DND-41 (cell line): ENCODE measurements at regions not wholly inside any gene's neighbourhood (a gene's known extent, or its start where the extent isn't known, plus 50 kb on each side); places are given as distances from the start of the nearest gene placed in this dataset.

ENCODE experiments used
- ATAC-seq: fragments of 200-7000 bp; cut with Tn5 transposase; 3 replicates; pipeline ENCODE4 v1.9.1; 2021; ENCODE audit warnings: low read depth; ENCODE audit not compliant: insufficient read depth
- DNase-seq: peaks from one replicate; pipeline ENCODE4 v3.0.0-alpha.2; 2020
- H2AFZ ChIP-seq: 2 replicates; pipeline ENCODE4 v1.6.0; 2012; ENCODE audit warnings: low read depth, low read length
- H3K27ac ChIP-seq: 2 replicates; pipeline ENCODE4 v1.5.1; 2012; ENCODE audit warnings: low read length, inconsistent platforms
- H3K27me3 ChIP-seq: fragments of 200-600 bp; sonication (generic); 2 replicates; pipeline ENCODE4 v1.6.0; 2012; ENCODE audit warnings: low read length, mild to moderate bottlenecking, inconsistent platforms; ENCODE audit not compliant: insufficient read depth, poor library complexity
- H3K36me3 ChIP-seq: 2 replicates; pipeline ENCODE4 v1.5.1; 2012; ENCODE audit warnings: low read length, inconsistent platforms; ENCODE audit not compliant: insufficient read depth
- H3K4me1 ChIP-seq: 2 replicates; pipeline ENCODE4 v1.5.1; 2012; ENCODE audit warnings: mild to moderate bottlenecking, low read length; ENCODE audit not compliant: insufficient read depth
- H3K4me2 ChIP-seq: 2 replicates; pipeline ENCODE4 v1.6.0; 2012; ENCODE audit warnings: mild to moderate bottlenecking, moderate library complexity, low read length, inconsistent platforms; ENCODE audit not compliant: insufficient read depth
- H3K4me3 ChIP-seq, 2 experiments: fragments of 200-600 bp in 1 of 2; shearing (Covaris generic) in 1 of 2; 2 replicates each; pipeline ENCODE4 v1.5.1; 2012 to 2016; ENCODE audit warnings: inconsistent platforms in 2 of 2, low read length in 2 of 2, mild to moderate bottlenecking in 2 of 2, low read depth in 1 of 2, moderate library complexity in 1 of 2
- H3K79me2 ChIP-seq: 2 replicates; pipeline ENCODE4 v1.6.0; 2012; ENCODE audit warnings: low read length, inconsistent platforms; ENCODE audit not compliant: insufficient read depth
- H3K9ac ChIP-seq: 2 replicates; pipeline ENCODE4 v1.6.0; 2012; ENCODE audit warnings: low read depth, mild to moderate bottlenecking, inconsistent platforms, low read length, moderate library complexity
- H3K9me3 ChIP-seq: 2 replicates; pipeline ENCODE4 v1.5.1; 2012; ENCODE audit warnings: low read length, moderate library complexity, mild to moderate bottlenecking, inconsistent platforms; ENCODE audit not compliant: insufficient read depth, severe bottlenecking
- H4K20me1 ChIP-seq: 2 replicates; pipeline ENCODE4 v1.6.0; 2012; ENCODE audit warnings: low read length; ENCODE audit not compliant: insufficient read depth
- CTCF ChIP-seq: IDR thresholded peaks from 2 replicates; pipeline ENCODE4 v1.5.1; 2012; ENCODE audit warnings: borderline replicate concordance, low read length, moderate library complexity, mild to moderate bottlenecking; ENCODE audit not compliant: poor library complexity, severe bottlenecking; ENCODE audit errors: extremely low read depth
- EZH2 ChIP-seq: IDR thresholded peaks from 3 replicates; pipeline ENCODE4 v1.6.1; 2012; ENCODE audit warnings: borderline replicate concordance, low read depth, mild to moderate bottlenecking, moderate library complexity, low read length, inconsistent platforms; ENCODE audit not compliant: severe bottlenecking

GRCh38 chr12:38998887-38999482 lies 93.6 kb upstream of the CPNE8 start:
- Histone ChIP-seq H2AFZ (no peak overlapping the region), H3K9ac (no peak overlapping the region), H3K4me3 (no peak overlapping the region), H4K20me1 (no peaks in the 10 kb centered on the region), H3K79me2 (no peaks in the 10 kb centered on the region), H3K4me1 (no peaks in the 10 kb centered on the region), H3K36me3 (no peaks in the 10 kb centered on the region), H3K9me3 (no peaks in the 10 kb centered on the region), H3K27me3 (no peaks in the 10 kb centered on the region), H3K27ac (no peak overlapping the region), H3K4me2 (no peak overlapping the region)
- TF ChIP-seq CTCF = no peak
- TF ChIP-seq EZH2 = no peak
- ATAC-seq (no peak), DNase-seq (no peak)

GRCh38 chr12:38995249-38995648 lies 89.9 kb upstream of the CPNE8 start:
- no peak overlapping the region for H2AFZ ChIP-seq
- H3K36me3 ChIP-seq = no peaks in the 10 kb centered on the region
- H3K79me2 ChIP-seq = no peaks in the 10 kb centered on the region
- no peak overlapping the region for H3K4me2 ChIP-seq
- DNase-seq (no peak), ATAC-seq (no peak)
- TF ChIP-seq CTCF = no peak
- no peak for TF ChIP-seq EZH2
- H3K9ac ChIP-seq = no peak overlapping the region
- no peaks in the 10 kb centered on the region for H4K20me1 ChIP-seq
- no peaks in the 10 kb centered on the region for H3K9me3 ChIP-seq
- no peaks in the 10 kb centered on the region for H3K27me3 ChIP-seq
- no peak overlapping the region for H3K4me3 ChIP-seq
- H3K4me1 ChIP-seq = no peaks in the 10 kb centered on the region
- no peak overlapping the region for H3K27ac ChIP-seq

GRCh38 chr12:38985961-38986360 lies 80.6 kb upstream of the CPNE8 start:
- no peaks in the 10 kb centered on the region for H3K4me1 ChIP-seq
- no peak overlapping the region for H3K27ac ChIP-seq
- no peaks in the 10 kb centered on the region for H3K9me3 ChIP-seq
- no peak overlapping the region for H2AFZ ChIP-seq
- ATAC-seq = no peak
- H3K9ac ChIP-seq = no peak overlapping the region
- no peaks in the 10 kb centered on the region for H3K36me3 ChIP-seq
- H3K79me2 ChIP-seq = no peaks in the 10 kb centered on the region
- no peak overlapping the region for H3K4me3 ChIP-seq
- no peaks in the 10 kb centered on the region for H3K27me3 ChIP-seq
- no peak for DNase-seq
- TF ChIP-seq CTCF (no peak), EZH2 (no peak)
- no peaks in the 10 kb centered on the region for H4K20me1 ChIP-seq
- H3K4me2 ChIP-seq = no peak overlapping the region

- Histone ChIP-seq H3K4me1 (no peaks in the 10 kb centered on the region), H2AFZ (no peak overlapping the region), H3K4me2 (no peak overlapping the region), H3K9me3 (no peaks in the 10 kb centered on the region), H3K79me2 (no peaks in the 10 kb centered on the region), H3K27ac (no peak overlapping the region), H3K36me3 (no peaks in the 10 kb centered on the region), H4K20me1 (no peaks in the 10 kb centered on the region), H3K4me3 (no peak overlapping the region), H3K9ac (no peak overlapping the region), H3K27me3 (no peaks in the 10 kb centered on the region)
- ATAC-seq (no peak), DNase-seq (no peak)
- TF ChIP-seq CTCF (no peak), EZH2 (no peak)
These were observed 79.0 kb upstream of the CPNE8 start for GRCh38 chr12:38984388-38984787.
